ENCODE measurements at regions not wholly inside any gene's neighbourhood (a gene's known extent, or its start where the extent isn't known, plus 50 kb on each side); places are given as distances from the start of the nearest gene placed in this dataset.

DNA sequence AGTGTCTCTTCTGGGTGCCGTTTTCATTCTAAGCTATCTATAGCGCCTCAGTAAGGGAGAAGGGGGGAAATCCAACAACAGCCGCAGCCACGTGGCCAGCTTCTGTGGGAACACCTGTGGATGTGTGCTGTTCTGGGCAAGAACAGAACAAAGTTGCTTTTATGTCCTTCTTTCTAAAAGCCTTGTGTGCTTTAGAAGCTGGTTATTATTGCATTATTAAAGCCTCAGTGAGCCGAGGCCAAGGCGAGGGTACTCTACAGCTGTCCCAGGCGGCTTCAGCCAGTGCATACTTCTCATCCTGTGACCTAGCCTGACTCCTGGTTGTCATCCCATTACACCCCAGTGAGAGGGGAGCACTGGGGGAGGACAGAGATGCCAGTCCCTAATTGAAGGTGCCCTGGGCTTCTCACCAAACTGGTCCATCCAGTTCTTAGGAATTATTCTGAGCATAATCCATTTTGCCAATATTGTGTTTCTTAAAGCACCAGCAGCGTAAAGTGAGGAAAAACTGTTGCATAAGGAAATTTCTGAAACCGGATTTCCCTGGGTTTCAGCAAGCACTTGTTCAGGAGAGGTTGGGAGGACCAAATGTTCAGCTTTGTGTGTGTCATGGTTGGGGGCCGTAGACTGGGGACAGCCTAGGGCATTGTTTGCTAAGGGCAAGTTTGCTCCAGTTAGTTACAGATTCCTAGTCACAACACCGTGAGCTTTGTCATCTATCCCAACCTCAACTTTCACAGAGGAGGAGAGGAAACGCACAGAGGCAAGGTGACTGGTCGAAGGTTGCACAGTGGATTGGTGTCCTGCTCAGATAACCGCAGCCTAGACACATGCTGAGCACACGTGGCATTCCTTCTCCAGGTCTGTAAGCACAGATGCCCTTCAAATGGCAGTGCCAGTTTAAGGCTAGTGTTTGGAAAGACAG lies 61.0 kb upstream of the ATP1A1 start:
- Histone ChIP-seq H3F3A (replicated peaks; ENCODE audit: low read depth) (no peaks in the 10 kb centered on the region), H3K27ac (ENCODE audit: low read depth) (0 out of 2 replicates have a peak overlapping the region, but pooled peaks have one; percentile 32), H3K4me2 (no peak overlapping the region; the same call in 1 of the 2 replicates), H3K79me2 (replicated peaks; ENCODE audit: insufficient read depth) (no peaks in the 10 kb centered on the region), H2AFZ (peak overlapping the region; percentile 86), H3K4me1 (ENCODE audit: insufficient read depth) (peaks cover 12% of the 10 kb centered on the region), H3K27me3 (ENCODE audit: insufficient read depth) (no peaks in the 10 kb centered on the region), H3K9me2 (ENCODE audit: insufficient read depth) (peaks cover 6% of the 10 kb centered on the region; the same call in 1 of the 2 replicates), H3K36me3 (ENCODE audit: insufficient read depth) (no peaks in the 10 kb centered on the region), H4K20me1 (replicated peaks; ENCODE audit: insufficient read depth) (no peaks in the 10 kb centered on the region), H3K4me3 (no peak overlapping the region)
- Mint-ChIP-seq H3K4me3 (no peak overlapping the region), H3K27me3 (ENCODE audit: insufficient read depth, low read depth, poor library complexity) (no peaks in the 10 kb centered on the region), H3K9me3 (no peaks in the 10 kb centered on the region), H3K36me3 (ENCODE audit: low read depth) (no peaks in the 10 kb centered on the region), H3K27ac (no peak overlapping the region), H3K4me1 (peaks cover 21% of the 10 kb centered on the region)
- peak; percentile 58 for ATAC-seq
- TF ChIP-seq ZNF114 (CRISPR knock-in tag; IDR thresholded peaks at IDR 0.05), result no peak
- peak; percentile 5 for DNase-seq (ENCODE audit: low spot score)

GRCh38 chr1:116312681-116313069 lies 60.4 kb upstream of the ATP1A1 start:
- Histone ChIP-seq H3K4me1 (ENCODE audit: insufficient read depth) (peaks cover 12% of the 10 kb centered on the region), H3K27ac (ENCODE audit: low read depth) (no peak overlapping the region), H3K4me3 (no peak overlapping the region), H3K36me3 (ENCODE audit: insufficient read depth) (no peaks in the 10 kb centered on the region), H3K9me2 (ENCODE audit: insufficient read depth) (no peaks in the 10 kb centered on the region), H4K20me1 (replicated peaks; ENCODE audit: insufficient read depth) (no peaks in the 10 kb centered on the region), H3K27me3 (ENCODE audit: insufficient read depth) (no peaks in the 10 kb centered on the region), H3K4me2 (no peak overlapping the region; the same call in 1 of the 2 replicates), H2AFZ (peak overlapping the region; percentile 86; the same call in 1 of the 2 replicates), H3K79me2 (replicated peaks; ENCODE audit: insufficient read depth) (no peaks in the 10 kb centered on the region), H3F3A (replicated peaks; ENCODE audit: low read depth) (no peaks in the 10 kb centered on the region)
- DNase-seq (ENCODE audit: low spot score), result no peak
- peak; percentile 28; the same call in 1 of the 3 replicates for ATAC-seq
- TF ChIP-seq EZH2 (IDR thresholded peaks at IDR 0.05; ENCODE audit: low read depth, unreplicated experiment) (no peak), CREB1 (CRISPR knock-in tag; IDR thresholded peaks at IDR 0.05; ENCODE audit: low read depth) (no peak), ZNF462 (CRISPR knock-in tag; IDR thresholded peaks at IDR 0.05) (no peak)
- Mint-ChIP-seq H3K4me3 (no peak overlapping the region), H3K9me3 (no peaks in the 10 kb centered on the region), H3K36me3 (ENCODE audit: low read depth) (no peaks in the 10 kb centered on the region), H3K27ac (no peak overlapping the region), H3K27me3 (ENCODE audit: insufficient read depth, low read depth, poor library complexity) (no peaks in the 10 kb centered on the region), H3K4me1 (peaks cover 21% of the 10 kb centered on the region)
